HL-60 (cell line): ENCODE measurements at regions not wholly inside any gene's neighbourhood (a gene's known extent, or its start where the extent isn't known, plus 50 kb on each side); places are given as distances from the start of the nearest gene placed in this dataset.

Experiments
- DNase-seq, 2 experiments: peaks; one replicate each; pipeline ENCODE4 v3.0.0-alpha.2; 2010 to 2020; ENCODE audit warnings: low read depth in 1 of 2, low spot score in 1 of 2
- H3K27ac ChIP-seq: fragments of 250-450 bp; sonication (Bioruptor Pico); replicated peaks from 2 replicates; pipeline ENCODE4 v1.5.1; 2020; ENCODE audit warnings: mild to moderate bottlenecking, moderate library complexity
- H3K27me3 ChIP-seq: fragments of 250-450 bp; sonication (Bioruptor Pico); 2 replicates; pipeline ENCODE4 v1.5.1; 2021; ENCODE audit warnings: mild to moderate bottlenecking, moderate library complexity; ENCODE audit not compliant: insufficient read depth, poor library complexity, severe bottlenecking
- H3K4me3 ChIP-seq: replicated peaks from 2 replicates; pipeline ENCODE4 v1.5.1; 2011; ENCODE audit warnings: mild to moderate bottlenecking, control low read depth, low read length; ENCODE audit not compliant: insufficient read depth
- CTCF ChIP-seq: IDR thresholded peaks from one replicate; pipeline ENCODE4 v1.5.1; 2011; ENCODE audit warnings: low read length, control low read depth, inconsistent platforms; ENCODE audit not compliant: insufficient read depth
- GABPA ChIP-seq: IDR thresholded peaks from 2 replicates; pipeline ENCODE4 v1.6.1; 2012; ENCODE audit warnings: low read depth
- POLR2AphosphoS5 ChIP-seq: IDR thresholded peaks from 2 replicates; pipeline ENCODE4 v1.6.1; 2012; ENCODE audit warnings: low read depth
- REST ChIP-seq: IDR thresholded peaks from 2 replicates; pipeline ENCODE4 v1.6.1; 2012; ENCODE audit warnings: low read depth; ENCODE audit not compliant: insufficient replicate concordance
- SPI1 ChIP-seq: IDR thresholded peaks from 2 replicates; pipeline ENCODE4 v1.6.1; 2012; ENCODE audit warnings: low read depth, mild to moderate bottlenecking, borderline replicate concordance

- no peak overlapping the region for H3K27ac ChIP-seq
- H3K4me3 ChIP-seq = no peak overlapping the region
- DNase-seq = no peak
- H3K27me3 ChIP-seq = no peaks in the 10 kb centered on the region
- TF ChIP-seq REST = no peak
- TF ChIP-seq CTCF = no peak
- TF ChIP-seq GABPA = no peak
- no peak for TF ChIP-seq POLR2AphosphoS5
- no peak for TF ChIP-seq SPI1
Measured at GRCh38 chr2:126449677-126450076, 206.3 kb upstream of the GYPC start.

GRCh38 chr2:126463892-126464674 lies 191.9 kb upstream of the GYPC start:
- Histone ChIP-seq H3K27ac (no peak overlapping the region), H3K4me3 (no peak overlapping the region), H3K27me3 (no peaks in the 10 kb centered on the region)
- no peak for TF ChIP-seq POLR2AphosphoS5
- no peak for TF ChIP-seq CTCF
- TF ChIP-seq REST = no peak
- no peak for TF ChIP-seq GABPA
- TF ChIP-seq SPI1 = no peak
- no peak for DNase-seq

GRCh38 chr2:126467367-126468054 lies 188.4 kb upstream of the GYPC start:
- no peak for DNase-seq
- Histone ChIP-seq H3K27ac (no peak overlapping the region), H3K4me3 (no peak overlapping the region), H3K27me3 (no peaks in the 10 kb centered on the region)
- TF ChIP-seq SPI1 = no peak
- TF ChIP-seq CTCF = no peak
- no peak for TF ChIP-seq GABPA
- no peak for TF ChIP-seq POLR2AphosphoS5
- TF ChIP-seq REST = no peak
